GM18909 (cell line): ENCODE measurements at regions not wholly inside any gene's neighbourhood (a gene's known extent, or its start where the extent isn't known, plus 50 kb on each side); places are given as distances from the start of the nearest gene placed in this dataset.
"Not testable (repeated sequence)": the region's sequence is repeated elsewhere in the genome, so short reads cannot be mapped to it uniquely, and the experiment has no call there.

ENCODE experiments used
- ATAC-seq: cut with Tn5 transposase; IDR thresholded peaks from one replicate; pipeline ENCODE4 v1.9.1; 2021; ENCODE audit warnings: mild to moderate bottlenecking; ENCODE audit not compliant: unreplicated experiment, poor library complexity

DNA sequence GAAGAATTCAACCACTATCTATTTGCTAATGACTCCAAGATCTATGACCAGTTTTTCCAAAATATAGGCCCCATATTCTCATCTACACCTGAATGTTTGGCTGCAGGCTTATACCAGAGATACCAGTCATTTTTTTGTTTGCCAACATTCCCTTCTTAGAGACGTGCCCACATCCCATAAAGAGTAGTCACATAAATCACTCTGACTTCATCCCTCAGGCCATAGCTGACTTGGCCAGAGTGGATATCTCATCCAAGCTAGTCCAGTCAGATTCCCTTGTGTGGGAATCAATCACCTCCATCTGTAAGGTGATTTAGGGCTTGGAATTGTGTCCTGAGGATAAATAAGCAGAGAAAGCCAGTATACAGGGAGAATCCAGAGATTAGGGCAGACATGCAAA lies 124.3 kb upstream of the SLC24A2 start:
- no peak for ATAC-seq

GRCh38 chr9:19903076-19903475 lies 114.2 kb upstream of the SLC24A2 start:
- ATAC-seq = no peak

DNA sequence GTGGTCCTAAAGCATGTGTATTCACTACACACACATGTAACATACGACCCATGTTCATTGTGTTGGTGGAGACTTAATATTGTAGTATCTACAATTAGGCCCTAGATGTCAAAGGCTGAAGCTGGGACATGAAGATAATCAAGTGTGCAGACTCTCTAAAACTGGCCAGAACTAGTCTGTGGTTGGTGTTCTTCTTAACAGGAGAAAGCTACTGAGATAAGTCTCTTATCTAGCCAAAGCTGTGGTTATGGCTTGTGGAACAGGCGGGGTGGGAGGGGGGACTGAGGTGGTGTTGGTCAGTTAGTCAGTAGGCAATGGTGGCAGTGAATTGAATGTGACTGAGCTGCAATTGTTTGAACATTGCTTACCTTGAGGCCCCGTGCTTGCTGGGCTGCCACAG lies 112.7 kb upstream of the SLC24A2 start:
- no peak for ATAC-seq

DNA sequence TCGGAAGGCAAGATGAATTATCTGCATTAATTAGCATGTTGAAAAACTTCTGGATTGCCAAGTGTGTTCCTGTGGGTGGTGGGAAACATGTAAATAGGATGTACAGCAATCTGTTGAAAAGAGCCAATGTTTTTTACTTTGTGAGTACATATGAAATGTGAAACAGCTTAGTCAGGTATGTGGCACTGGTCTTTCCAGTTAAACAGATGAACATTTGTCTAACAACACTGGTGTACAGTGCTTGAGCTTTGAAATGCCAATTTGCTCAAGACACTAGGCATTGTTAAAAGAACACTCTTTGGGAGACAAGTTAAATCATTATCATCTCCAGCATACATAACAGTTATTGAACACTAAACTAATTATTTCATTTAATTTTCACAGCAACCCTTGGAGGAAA lies 107.3 kb upstream of the SLC24A2 start:
- ATAC-seq = no peak

GRCh38 chr9:19895578-19895977 lies 106.7 kb upstream of the SLC24A2 start:
- ATAC-seq = not testable (repeated sequence)

DNA sequence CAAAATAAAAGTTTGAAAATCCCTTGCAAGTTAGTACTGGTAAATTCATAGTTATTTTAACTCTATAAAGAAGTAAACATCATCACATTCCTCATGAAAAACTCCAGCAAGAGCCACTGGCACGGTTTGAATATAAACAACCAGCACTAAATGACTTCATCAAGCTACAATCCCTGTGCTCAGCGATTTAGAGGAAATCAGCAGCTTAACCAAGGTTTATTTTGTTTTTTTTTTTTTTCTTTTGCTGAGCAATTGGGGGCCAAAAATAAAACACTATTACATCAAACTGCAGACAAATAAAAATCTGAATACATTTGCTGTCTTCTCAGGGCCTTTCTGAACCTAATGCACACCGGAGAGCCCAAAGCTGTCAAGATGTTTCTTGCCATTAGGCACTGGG lies 106.2 kb upstream of the SLC24A2 start:
- ATAC-seq = no peak

DNA sequence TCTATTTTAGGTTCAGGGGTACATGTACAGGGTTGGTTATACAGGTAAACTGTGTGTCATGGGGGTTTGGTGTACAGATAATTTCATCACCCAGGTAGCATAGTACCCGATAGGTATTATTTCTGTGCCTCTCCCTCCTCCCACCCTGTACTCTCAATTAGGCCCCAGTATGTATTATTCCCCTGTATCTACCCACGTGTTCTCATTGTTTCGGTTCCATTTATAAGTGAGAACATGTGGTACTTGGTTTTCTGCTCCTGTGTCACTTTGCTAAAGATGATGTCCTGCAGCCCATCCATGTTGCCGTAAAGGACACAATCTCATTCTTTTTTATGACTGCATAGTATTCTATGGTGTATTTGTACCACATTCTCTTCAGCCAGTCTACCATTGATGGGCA lies 96.8 kb upstream of the SLC24A2 start:
- no peak for ATAC-seq

GRCh38 chr9:19879062-19879461 lies 90.2 kb upstream of the SLC24A2 start:
- no peak for ATAC-seq

- ATAC-seq = no peak
These were observed 87.9 kb upstream of the SLC24A2 start for GRCh38 chr9:19876569-19877316.

GRCh38 chr9:19875291-19875920 lies 86.6 kb upstream of the SLC24A2 start:
- no peak for ATAC-seq

GRCh38 chr9:19873188-19873587 lies 84.4 kb upstream of the SLC24A2 start:
- not testable (repeated sequence) for ATAC-seq

DNA sequence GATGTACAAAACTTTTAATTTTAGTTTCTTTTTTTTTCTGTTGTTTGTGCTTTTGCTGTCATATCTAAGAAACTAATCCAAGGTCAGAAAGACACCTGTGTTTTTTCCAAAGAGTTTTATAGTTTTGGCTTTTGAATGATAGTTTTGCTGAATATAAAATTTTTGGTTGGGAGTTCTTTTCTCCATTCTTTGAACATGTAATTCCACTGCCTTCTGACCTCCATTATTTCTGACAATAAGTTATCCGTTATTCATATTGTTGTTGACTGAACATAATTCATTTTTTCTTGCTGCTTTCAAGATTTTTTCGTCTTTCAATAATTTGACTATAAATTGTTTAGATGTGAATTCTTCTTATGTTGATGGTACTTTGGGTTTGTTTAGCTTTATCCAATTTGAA lies 82.2 kb upstream of the SLC24A2 start:
- no peak for ATAC-seq

- ATAC-seq = no peak
These were observed 52.1 kb upstream of the SLC24A2 start for GRCh38 chr9:19840953-19841352.
